AG09319 (cell line): ENCODE measurements at regions not wholly inside any gene's neighbourhood (a gene's known extent, or its start where the extent isn't known, plus 50 kb on each side); places are given as distances from the start of the nearest gene placed in this dataset.

Experiments used
- DNase-seq: peaks from one replicate; pipeline ENCODE4 v3.0.0-alpha.2; 2010; ENCODE audit warnings: low read depth; ENCODE audit errors: extremely low read depth
- CTCF ChIP-seq: IDR thresholded peaks from 2 replicates; pipeline ENCODE4 v1.5.1; 2011; ENCODE audit warnings: low read depth, mild to moderate bottlenecking, inconsistent platforms, low read length, moderate library complexity

- no peak for DNase-seq
- TF ChIP-seq CTCF = no peak
Measured at GRCh38 chr1:168455764-168456163, 88.0 kb downstream of the XCL2 start.

GRCh38 chr1:168454211-168454815 lies 89.5 kb downstream of the XCL2 start:
- DNase-seq = no peak
- no peak for TF ChIP-seq CTCF

- TF ChIP-seq CTCF = no peak
- DNase-seq = no peak
Measured at GRCh38 chr1:168453056-168453455, 90.7 kb downstream of the XCL2 start.

GRCh38 chr1:168452329-168452728 lies 91.5 kb downstream of the XCL2 start:
- DNase-seq = no peak
- TF ChIP-seq CTCF = no peak

- TF ChIP-seq CTCF = no peak
- DNase-seq = no peak
Measured at GRCh38 chr1:168447871-168448270, 95.9 kb downstream of the XCL2 start.

- no peak for TF ChIP-seq CTCF
- no peak for DNase-seq
Measured at GRCh38 chr1:168446081-168446480, 97.7 kb downstream of the XCL2 start.

- no peak for DNase-seq
- no peak for TF ChIP-seq CTCF
Measured at GRCh38 chr1:168443899-168444298, 99.9 kb downstream of the XCL2 start.
